ENCODE measurements at regions not wholly inside any gene's neighbourhood (a gene's known extent, or its start where the extent isn't known, plus 50 kb on each side); places are given as distances from the start of the nearest gene placed in this dataset.

- intact Hi-C loops (cut with DNase I): no loop called here
- no peak for ATAC-seq
- DNase-seq: no peak
These were observed 235.6 kb upstream of the EPHA4 start for GRCh38 chr2:221807706-221808105.

- DNase-seq: no peak
- intact Hi-C loops (cut with DNase I): no loop called here
- no peak for ATAC-seq
These were observed 230.0 kb upstream of the EPHA4 start for GRCh38 chr2:221802089-221802488.

- DNase-seq (no peak), ATAC-seq (no peak)
- intact Hi-C loops (cut with DNase I): no loop called here
These were observed 220.9 kb upstream of the EPHA4 start for GRCh38 chr2:221792971-221793521.

GRCh38 chr2:221791844-221792243 lies 219.7 kb upstream of the EPHA4 start:
- DNase-seq (no peak), ATAC-seq (no peak)
- intact Hi-C loops (cut with DNase I): no loop called here

- DNase-seq (no peak), ATAC-seq (peak; percentile 47 to 53)
- intact Hi-C loops (cut with DNase I): no loop called here
These were observed 215.5 kb upstream of the EPHA4 start for GRCh38 chr2:221787561-221787960.

- ATAC-seq: peak in 1 of 2 donors; percentile 41
These were observed 214.3 kb upstream of the EPHA4 start for GRCh38 chr2:221786297-221786926.

GRCh38 chr2:221780281-221780688 lies 208.2 kb upstream of the EPHA4 start:
- ATAC-seq: no peak
- DNase-seq: no peak
- intact Hi-C loops (cut with DNase I): no loop called here

More at GRCh38 chr2:221786297-221786926, 214.3 kb upstream of the EPHA4 start:
- intact Hi-C loops (cut with DNase I): no loop called here
- no peak for DNase-seq

- DNase-seq (peak; percentile 26), ATAC-seq (no peak)
- intact Hi-C loops (cut with DNase I): no loop called here
These were observed 207.5 kb upstream of the EPHA4 start for GRCh38 chr2:221779614-221780067.

- ATAC-seq (no peak), DNase-seq (no peak)
- intact Hi-C loops (cut with DNase I): no loop called here
These were observed 205.9 kb upstream of the EPHA4 start for GRCh38 chr2:221778025-221778424.

- DNase-seq (no peak), ATAC-seq (no peak)
- intact Hi-C loops (cut with DNase I): no loop called here
These were observed 205.0 kb upstream of the EPHA4 start for GRCh38 chr2:221777119-221777518.

GRCh38 chr2:221775096-221775495 lies 203.0 kb upstream of the EPHA4 start:
- DNase-seq: no peak
- ATAC-seq: no peak
- intact Hi-C loops (cut with DNase I): no loop called here

GRCh38 chr2:221774136-221774535 lies 202.0 kb upstream of the EPHA4 start:
- DNase-seq: no peak
- intact Hi-C loops (cut with DNase I): no loop called here
- no peak for ATAC-seq

- ATAC-seq (no peak), DNase-seq (no peak)
- intact Hi-C loops (cut with DNase I): no loop called here
These were observed 199.2 kb upstream of the EPHA4 start for GRCh38 chr2:221771297-221771696.

GRCh38 chr2:221767106-221768012 lies 195.3 kb upstream of the EPHA4 start:
- ATAC-seq (no peak), DNase-seq (no peak)

GRCh38 chr2:221762496-221762895 lies 190.4 kb upstream of the EPHA4 start:
- DNase-seq (no peak), ATAC-seq (no peak)
- intact Hi-C loops (cut with DNase I): no loop called here

More at GRCh38 chr2:221767106-221768012, 195.3 kb upstream of the EPHA4 start:
- intact Hi-C loops (cut with DNase I): no loop called here

GRCh38 chr2:221761260-221761659 lies 189.2 kb upstream of the EPHA4 start:
- intact Hi-C loops (cut with DNase I): no loop called here
- DNase-seq: no peak
- no peak for ATAC-seq

GRCh38 chr2:221758076-221758475 lies 186.0 kb upstream of the EPHA4 start:
- no peak for ATAC-seq

GRCh38 chr2:221753401-221753800 lies 181.3 kb upstream of the EPHA4 start:
- DNase-seq: no peak
- ATAC-seq: no peak
- intact Hi-C loops (cut with DNase I): no loop called here

More at GRCh38 chr2:221758076-221758475, 186.0 kb upstream of the EPHA4 start:
- intact Hi-C loops (cut with DNase I): no loop called here
- DNase-seq: no peak

GRCh38 chr2:221752781-221753180 lies 180.7 kb upstream of the EPHA4 start:
- ATAC-seq (no peak), DNase-seq (no peak)
- intact Hi-C loops (cut with DNase I): no loop called here

GRCh38 chr2:221750316-221750715 lies 178.2 kb upstream of the EPHA4 start:
- no peak for ATAC-seq
- no peak for DNase-seq
- intact Hi-C loops (cut with DNase I): no loop called here
